ENCODE measurements at regions not wholly inside any gene's neighbourhood (a gene's known extent, or its start where the extent isn't known, plus 50 kb on each side); places are given as distances from the start of the nearest gene placed in this dataset.
A peak's percentile ranks its signal among the peaks of the same experiment; 100 is the strongest.

GRCh38 chr15:39506146-39506545 lies 74.7 kb upstream of the THBS1 start:
- intact Hi-C loops (cut with DNase I): no loop called here
- DNase-seq: no peak
- WGBS, 2 donors: 59 to 73% methylated on average over 1 of the region's 1 CpG
- Histone ChIP-seq H3K4me1 (peaks cover 0 to 22% (median 4%) of the 10 kb centered on the region in 3 donors), H3K9me3 (no peaks in the 10 kb centered on the region), H3K27ac (no peak overlapping the region), H3K36me3 (no peaks in the 10 kb centered on the region), H3K4me3 (no peak overlapping the region), H3K27me3 (no peaks in the 10 kb centered on the region)
- TF ChIP-seq, protein P1, sequence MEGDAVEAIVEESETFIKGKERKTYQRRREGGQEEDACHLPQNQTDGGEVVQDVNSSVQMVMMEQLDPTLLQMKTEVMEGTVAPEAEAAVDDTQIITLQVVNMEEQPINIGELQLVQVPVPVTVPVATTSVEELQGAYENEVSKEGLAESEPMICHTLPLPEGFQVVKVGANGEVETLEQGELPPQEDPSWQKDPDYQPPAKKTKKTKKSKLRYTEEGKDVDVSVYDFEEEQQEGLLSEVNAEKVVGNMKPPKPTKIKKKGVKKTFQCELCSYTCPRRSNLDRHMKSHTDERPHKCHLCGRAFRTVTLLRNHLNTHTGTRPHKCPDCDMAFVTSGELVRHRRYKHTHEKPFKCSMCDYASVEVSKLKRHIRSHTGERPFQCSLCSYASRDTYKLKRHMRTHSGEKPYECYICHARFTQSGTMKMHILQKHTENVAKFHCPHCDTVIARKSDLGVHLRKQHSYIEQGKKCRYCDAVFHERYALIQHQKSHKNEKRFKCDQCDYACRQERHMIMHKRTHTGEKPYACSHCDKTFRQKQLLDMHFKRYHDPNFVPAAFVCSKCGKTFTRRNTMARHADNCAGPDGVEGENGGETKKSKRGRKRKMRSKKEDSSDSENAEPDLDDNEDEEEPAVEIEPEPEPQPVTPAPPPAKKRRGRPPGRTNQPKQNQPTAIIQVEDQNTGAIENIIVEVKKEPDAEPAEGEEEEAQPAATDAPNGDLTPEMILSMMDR (IDR thresholded peaks at IDR 0.05): no peak
- TF ChIP-seq POLR2A (IDR thresholded peaks at IDR 0.05): no peak

DNA sequence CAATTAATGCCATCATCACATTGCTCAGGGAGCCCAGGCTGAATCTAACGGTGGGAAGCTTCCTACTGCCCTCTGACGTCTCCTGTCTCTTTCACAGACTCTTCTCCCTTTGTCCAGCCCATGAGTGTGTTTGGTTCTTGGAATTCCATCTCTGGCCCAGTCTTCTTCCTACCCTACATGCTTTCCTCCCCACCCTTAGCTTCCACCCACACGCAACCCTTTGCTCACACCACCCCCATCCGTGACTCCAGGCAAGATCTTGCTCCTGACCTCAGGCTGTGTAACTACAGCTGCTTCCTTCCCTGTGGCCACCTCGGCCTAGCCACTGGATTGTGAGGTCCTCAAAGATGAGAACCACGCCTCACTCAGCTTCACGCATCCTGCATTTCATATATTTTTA lies 72.3 kb upstream of the THBS1 start:
- Histone ChIP-seq H3K36me3 (no peaks in the 10 kb centered on the region), H3K27me3 (no peaks in the 10 kb centered on the region), H3K9me3 (no peaks in the 10 kb centered on the region), H3K4me1 (peaks cover 0 to 17% (median 11%) of the 10 kb centered on the region in 3 donors), H3K4me3 (no peak overlapping the region), H3K27ac (no peak overlapping the region)
- intact Hi-C loops (cut with DNase I): no loop called here
- WGBS, 2 donors: 75 to 77% methylated on average over 7 of the region's 7 CpGs
- DNase-seq: no peak
- TF ChIP-seq, protein P1 (IDR thresholded peaks at IDR 0.05): no peak
- TF ChIP-seq POLR2A (IDR thresholded peaks at IDR 0.05): no peak

DNA sequence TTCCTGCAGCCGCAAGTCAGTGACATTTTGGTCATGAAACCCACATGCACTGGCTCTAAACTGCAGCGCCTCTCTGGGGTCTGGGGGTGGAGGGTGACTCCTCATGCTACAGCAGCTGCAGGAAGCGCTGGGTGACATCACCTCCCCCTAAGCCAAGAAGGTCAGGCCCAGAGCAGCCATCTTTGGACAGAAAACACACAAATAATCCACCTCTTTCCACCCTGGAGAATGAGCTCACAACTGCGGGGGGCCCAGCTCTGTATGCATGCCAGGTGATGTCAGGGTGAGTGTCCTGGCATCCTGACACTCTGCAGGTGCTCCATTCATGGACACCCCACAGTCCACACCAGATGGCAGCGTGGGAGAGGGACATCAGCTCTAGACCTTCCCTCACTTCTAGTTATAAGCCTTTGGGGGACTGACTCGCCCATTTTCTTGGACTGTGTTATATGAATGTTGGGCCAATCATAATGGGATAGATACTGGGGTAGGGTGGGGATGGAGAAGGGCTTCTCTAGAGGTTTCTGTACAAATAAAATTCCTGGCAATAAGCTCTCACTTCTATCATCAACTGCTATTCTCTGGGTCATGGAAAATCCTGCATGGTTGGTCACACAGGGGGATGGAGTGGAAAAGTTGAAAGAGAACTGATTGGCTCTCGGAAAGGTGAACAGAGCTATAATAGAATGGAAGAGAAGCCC lies 70.7 kb upstream of the THBS1 start:
- Histone ChIP-seq H3K9me3 (peaks cover 0 to 7% (median 0%) of the 10 kb centered on the region in 3 donors), H3K27me3 (no peaks in the 10 kb centered on the region), H3K4me3 (no peak overlapping the region), H3K36me3 (no peaks in the 10 kb centered on the region), H3K27ac (no peak overlapping the region), H3K4me1 (peaks cover 0 to 17% (median 11%) of the 10 kb centered on the region in 3 donors)
- 64 to 82% methylated on average over 5 to 7 of the region's 7 CpGs for whole genome bisulfite sequencing, 2 donors
- TF ChIP-seq POLR2A (IDR thresholded peaks at IDR 0.05): no peak
- TF ChIP-seq, protein P1 (IDR thresholded peaks at IDR 0.05): no peak
- no peak for DNase-seq
- intact Hi-C loops (cut with DNase I): no loop called here

DNA sequence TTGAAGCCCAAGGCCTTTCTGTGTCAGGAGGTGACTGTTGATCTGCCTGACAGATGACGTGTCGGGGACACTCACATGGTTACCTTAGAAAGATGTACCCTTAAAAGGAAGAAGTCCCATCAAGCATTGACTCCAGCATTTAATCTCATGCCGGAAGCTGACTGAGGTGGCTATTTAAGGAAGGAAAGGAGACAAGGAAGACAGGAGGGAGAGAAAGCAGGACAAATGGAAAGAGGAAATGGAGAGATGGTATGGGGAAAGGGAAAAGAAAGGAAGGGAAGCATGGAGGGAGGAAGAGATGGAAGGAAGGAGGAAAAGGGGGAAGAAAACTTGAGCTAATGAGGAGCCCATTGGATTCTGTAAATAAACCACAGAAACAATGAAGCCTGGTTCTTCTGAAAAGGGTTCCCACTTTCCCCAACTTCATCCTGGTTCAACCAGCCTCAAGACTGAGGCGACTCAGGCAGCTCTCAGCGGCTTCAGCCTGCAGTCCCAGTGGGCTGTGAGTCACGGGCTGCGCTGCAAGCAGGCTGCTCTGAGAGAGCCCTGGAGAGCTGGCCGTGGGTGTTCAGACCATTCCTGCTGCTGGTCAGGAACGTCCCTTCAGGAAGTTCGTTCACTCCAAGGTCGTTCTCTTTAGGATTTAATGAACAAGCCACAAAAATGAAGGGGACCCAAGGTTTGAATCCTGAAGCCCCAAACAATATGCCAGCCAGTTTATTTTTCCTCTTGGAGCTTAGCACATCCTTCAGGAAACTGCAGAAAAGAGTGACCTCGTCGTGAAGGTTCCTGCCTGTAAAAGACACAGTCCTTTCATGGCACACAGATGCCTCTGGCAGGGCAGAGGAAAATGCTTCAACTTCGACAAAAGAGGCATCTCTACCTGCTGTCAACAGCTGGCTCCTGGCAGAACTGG lies 69.6 kb upstream of the THBS1 start:
- peaks cover 0 to 8% (median 0%) of the 10 kb centered on the region in 3 donors for H3K9me3 ChIP-seq
- H3K4me3 ChIP-seq: no peak overlapping the region
- H3K36me3 ChIP-seq: no peaks in the 10 kb centered on the region
- no peak for DNase-seq
- H3K4me1 ChIP-seq: peaks cover 0 to 17% (median 11%) of the 10 kb centered on the region in 3 donors
- H3K27ac ChIP-seq: peak overlapping the region in 2 of 4 donors; percentile 34 to 58
- H3K27me3 ChIP-seq: no peaks in the 10 kb centered on the region
- 60 to 65% methylated on average over 7 to 9 of the region's 14 CpGs for WGBS, 2 donors
- intact Hi-C loops (cut with DNase I): no loop called here
- TF ChIP-seq, protein P1 (IDR thresholded peaks at IDR 0.05): no peak
- TF ChIP-seq POLR2A (IDR thresholded peaks at IDR 0.05): no peak

GRCh38 chr15:39511916-39512260 lies 69.0 kb upstream of the THBS1 start:
- Histone ChIP-seq H3K36me3 (no peaks in the 10 kb centered on the region), H3K27me3 (no peaks in the 10 kb centered on the region), H3K27ac (peak overlapping the region in 2 of 4 donors; percentile 34 to 58), H3K9me3 (peaks cover 0 to 8% (median 0%) of the 10 kb centered on the region in 3 donors), H3K4me3 (no peak overlapping the region), H3K4me1 (peaks cover 0 to 17% (median 11%) of the 10 kb centered on the region in 3 donors)
- no peak for TF ChIP-seq POLR2A (IDR thresholded peaks at IDR 0.05)
- TF ChIP-seq, protein P1 (IDR thresholded peaks at IDR 0.05): no peak
- DNase-seq: no peak
- 17 to 43% methylated on average over 2 to 3 of the region's 4 CpGs for whole genome bisulfite sequencing, 2 donors
- intact Hi-C loops (cut with DNase I): no loop called here

All from esophagus squamous epithelium (tissue), 5 donors.